ENCODE measurements at regions not wholly inside any gene's neighbourhood (a gene's known extent, or its start where the extent isn't known, plus 50 kb on each side); places are given as distances from the start of the nearest gene placed in this dataset.
"Not testable (repeated sequence)": the region's sequence is repeated elsewhere in the genome, so short reads cannot be mapped to it uniquely, and the experiment has no call there.

DNA sequence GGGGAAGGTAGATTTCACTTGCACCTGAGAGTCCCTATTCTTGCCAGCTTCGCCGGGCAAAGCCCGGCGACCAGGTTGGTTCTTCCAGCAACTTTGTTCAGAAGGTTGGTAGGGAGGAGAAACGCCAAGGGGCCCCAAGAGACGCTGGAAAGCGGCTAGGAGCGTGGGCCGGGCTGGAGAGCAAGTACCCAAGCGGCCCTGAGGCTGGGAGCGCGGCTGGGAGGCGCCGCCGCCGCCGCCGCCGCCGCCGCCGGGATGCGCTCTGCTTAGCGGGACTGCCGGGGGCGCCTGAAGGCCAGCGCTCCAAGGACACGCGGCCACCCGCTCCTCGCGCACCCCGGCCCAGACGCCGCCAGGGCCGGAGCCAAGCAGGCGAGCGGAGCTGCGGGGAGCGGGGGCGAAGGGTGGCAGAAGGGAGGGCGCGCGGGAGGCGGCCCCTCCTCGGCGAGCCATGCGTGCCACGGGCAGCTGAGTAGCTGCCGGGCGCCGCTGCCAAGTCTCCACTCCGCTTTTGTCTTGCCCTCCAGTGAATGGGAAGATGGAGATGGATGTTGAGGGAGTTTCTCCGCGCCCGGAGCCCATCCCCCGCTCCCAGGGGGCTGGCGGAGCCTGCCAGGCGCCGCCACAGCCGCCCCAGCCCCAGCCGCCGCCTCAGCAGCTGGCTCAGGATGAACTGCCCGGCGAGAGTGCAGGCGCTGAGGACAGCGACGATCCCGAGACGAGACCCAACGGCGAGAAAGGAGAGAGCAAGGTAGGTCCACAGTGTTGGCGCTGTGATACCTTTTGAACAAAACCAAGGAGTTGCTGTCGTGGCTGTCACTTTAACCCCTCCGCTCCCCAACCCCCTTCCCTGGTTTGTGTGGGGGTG is 227.4 kb upstream of the AZI2 start:
- DNase-seq (ENCODE audit: low read depth), result no peak

DNA sequence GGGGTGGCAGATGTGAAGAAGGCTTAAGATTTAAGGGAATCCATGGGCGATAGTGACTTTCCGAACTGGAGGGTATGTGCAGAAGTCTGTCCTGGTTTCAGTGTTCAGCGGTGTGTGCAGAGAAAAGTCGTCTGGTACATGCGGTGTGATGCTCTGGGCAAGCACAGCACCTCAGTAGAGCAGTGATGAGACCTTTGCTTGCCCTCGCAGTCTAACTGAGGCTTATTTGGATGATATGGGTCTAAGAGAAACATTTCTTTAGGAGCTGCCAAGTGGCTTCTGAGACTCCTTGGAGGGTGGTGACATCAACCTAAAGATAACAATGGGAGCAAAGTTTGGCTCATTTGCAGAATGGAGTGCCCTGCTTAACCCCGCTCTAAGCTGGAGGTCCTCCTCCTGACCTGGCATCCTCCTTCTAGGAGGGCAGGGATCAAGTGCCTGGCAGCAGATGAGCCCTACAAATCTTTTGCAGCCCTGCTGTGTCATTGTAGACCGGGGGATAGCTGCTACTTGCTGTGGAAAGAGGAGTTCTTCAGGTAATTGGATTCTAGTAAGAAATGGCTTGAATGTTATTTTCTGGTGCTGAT is 228.1 kb upstream of the AZI2 start:
- no peak for DNase-seq (ENCODE audit: low read depth)

DNA sequence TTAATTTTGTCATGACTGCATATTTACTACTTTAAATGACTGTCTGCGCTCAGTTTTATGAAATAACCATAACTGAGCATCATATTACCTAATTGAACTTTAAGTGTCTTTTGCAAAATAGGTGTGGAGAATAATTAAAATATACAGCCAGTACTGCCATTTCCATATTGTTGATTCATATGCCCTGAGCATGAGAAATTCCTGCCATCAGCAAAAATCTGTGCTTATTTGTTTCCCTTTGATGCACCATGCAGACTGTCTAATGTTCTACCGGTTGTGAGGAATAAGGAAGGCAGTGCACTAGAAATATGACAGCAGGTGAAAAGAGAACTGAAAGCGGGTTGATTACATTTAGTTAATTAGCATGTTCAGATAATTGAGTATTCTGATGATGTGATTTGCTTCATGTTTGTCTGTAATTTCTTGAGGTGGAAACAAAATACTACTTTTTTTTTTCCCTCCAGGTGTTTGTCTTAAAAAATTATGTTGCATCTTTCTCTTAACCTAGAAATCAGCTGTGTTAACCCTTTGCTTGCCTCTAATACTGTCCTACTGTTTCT is 229.4 kb upstream of the AZI2 start:
- DNase-seq (ENCODE audit: low read depth), result no peak

DNA sequence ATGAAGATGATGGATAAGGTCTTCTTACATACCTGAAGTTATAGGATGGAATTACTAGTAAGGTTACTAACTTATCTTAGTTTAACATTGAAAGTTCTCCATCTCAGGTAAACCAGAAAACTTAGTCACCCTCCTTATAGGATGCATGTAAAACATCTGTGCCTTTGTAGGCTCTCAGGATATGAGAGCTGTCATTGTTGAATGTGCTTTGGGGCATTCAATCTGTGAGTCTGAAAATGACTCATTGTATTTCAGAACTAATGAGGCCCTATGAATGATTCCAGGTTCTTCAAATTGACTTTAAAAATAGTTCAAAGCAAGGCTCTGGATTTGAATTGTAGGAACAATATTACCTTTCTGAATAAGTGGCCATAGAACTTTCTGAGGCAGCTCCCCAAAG is 237.7 kb upstream of the AZI2 start:
- no peak for DNase-seq (ENCODE audit: low read depth)

DNA sequence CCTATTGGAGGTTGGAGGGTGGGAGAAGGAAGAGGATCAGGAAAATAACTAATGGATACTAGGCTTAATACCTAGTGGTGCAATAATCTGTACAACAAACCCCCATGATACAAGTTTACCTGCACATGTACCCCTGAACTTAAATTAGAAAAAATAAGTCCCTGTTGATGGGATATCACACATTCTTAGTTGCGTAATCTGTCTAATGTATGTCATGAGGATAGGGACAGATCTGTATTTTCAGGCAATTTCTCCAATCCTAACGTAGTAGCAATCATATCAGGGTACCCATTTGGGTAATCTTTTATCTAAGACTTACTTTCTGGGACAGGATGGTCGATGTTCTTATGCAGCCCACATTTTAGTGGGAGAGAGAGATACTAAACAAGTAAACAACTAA is 239.1 kb upstream of the AZI2 start:
- no peak for DNase-seq (ENCODE audit: low read depth)

DNA sequence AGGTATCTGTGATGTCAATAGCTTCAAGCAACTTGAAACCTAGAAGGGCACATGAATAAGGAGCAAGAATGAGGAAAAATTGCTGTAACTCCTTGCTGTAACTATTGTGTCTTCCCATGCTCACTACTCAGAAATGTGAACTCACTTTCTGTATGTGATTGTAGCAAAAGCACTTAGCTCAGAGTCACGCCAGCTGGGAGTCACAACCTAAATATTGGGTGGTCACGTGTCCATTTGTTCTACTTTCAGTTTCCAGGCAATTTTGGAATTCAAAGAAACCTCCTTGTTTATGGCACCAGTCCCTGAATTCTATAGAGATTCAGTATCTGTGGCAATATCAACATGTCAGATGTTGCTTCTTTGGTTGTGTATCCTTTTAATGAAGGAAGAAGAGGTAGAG is 241.6 kb upstream of the AZI2 start:
- DNase-seq (ENCODE audit: low read depth), result no peak

DNA sequence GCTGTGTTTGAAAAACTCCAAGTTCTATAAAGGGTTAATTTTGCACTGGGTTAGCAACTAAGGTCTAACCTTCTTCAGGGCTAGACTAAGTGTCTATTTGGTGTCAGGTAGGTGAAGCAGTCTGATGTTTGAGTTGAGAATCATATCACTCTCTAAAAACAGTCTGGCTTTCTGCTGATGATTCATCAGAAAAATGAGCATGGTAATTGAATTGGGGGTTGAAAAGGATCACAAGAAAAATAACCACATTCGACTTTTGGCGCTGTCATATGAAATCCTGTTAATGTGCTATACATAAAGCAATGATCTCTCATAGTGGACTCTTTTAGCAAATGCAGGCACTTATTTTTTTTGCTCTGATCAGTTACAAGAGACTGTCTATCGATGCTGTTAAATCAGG is 242.2 kb upstream of the AZI2 start:
- DNase-seq (ENCODE audit: low read depth), result no peak

DNA sequence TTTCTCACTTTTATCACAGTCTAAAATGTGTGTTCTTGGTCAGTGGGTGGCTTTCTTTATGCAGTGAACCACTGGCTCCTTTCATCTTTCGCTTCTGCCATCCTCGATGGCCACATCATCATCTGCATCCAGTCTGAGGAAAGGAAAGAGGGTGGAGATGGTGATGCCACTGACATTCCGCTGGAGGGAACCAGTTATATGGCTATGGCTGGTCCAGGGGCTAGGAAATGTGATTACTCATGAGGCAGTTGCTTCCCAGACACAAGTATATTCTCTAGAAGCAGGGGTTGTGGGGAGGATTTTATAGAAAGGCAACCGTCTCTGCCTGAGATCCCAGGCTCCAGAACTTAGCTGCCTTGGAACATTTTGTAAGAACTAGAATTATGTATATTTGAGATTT is 246.7 kb upstream of the AZI2 start:
- no peak for DNase-seq (ENCODE audit: low read depth)

DNA sequence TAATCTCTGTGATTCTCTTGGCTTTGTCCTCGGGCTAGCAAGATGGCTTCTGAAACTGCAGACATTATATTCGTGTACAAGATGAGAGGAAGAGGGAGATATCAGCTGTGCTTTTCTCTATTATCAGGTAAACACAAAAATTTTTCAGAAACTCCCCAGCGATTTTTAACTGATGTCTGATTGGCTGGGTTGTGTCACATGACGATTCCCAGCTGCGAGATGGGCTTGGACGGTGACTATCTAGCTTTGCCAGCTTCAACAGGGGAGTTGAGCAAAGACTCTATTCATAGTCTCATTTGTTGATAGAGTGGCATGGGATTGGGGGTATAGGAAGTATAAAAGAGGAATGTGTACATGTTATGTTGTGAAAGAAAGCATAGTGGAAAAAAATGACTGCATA is 248.8 kb upstream of the AZI2 start:
- DNase-seq (ENCODE audit: low read depth), result no peak

DNA sequence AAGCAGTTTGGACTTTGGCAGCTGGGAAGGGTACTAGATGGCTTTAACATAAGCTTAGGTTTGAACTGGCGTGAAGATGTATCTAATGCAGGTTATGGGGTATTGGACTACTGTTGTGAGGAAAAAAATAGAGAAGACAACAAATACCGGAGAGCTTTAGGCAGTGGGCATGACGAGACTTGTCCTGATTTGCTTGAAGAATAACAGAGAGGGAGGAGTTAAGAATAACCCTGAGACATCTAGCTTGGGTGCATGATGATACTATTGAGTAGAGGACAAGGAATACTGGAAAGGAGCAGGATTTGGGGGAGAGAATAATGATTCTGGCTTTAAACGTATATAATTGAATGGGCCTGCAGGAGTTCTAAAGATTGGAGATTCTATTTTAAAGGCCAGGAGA is 249.5 kb upstream of the AZI2 start:
- no peak for DNase-seq (ENCODE audit: low read depth)

DNA sequence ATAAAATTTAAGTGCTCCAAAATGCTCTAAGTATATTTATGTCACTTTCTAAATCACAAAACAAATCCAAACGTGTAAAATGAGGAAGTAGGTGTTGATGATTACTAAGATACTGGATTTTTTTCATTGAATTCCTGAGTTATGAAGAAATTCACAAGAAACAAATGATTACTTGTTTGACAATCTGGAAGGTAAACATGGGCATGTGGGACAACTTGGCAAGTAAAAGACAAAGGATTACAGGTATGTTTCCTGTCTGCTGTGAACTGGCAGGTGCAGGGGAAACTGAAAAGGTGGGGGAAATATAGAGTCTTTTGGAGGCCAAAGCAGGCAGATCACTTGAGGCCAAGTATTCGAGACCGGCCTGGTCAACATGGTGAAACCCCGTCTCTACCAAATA is 252.7 kb upstream of the AZI2 start:
- no peak for DNase-seq (ENCODE audit: low read depth)

DNA sequence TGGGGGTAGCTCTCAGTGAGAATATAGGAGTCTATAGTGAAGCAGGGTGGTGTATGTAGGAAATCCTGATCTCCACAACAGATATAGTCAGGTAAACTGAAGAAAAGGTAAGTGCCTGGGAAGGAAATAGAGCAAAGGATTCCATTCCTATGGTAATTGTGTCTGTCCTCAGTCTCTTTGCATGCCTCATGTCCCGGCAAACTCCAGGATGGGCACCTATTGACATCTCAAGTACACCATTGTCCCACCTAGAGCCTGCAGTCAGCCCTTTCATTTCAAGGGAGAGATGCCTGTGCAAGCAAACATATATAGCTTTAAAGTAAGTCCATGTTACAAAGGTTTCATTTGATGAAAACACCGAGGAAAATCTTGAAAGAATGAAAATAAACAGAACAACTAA is 257.7 kb upstream of the AZI2 start:
- DNase-seq (ENCODE audit: low read depth), result no peak

DNA sequence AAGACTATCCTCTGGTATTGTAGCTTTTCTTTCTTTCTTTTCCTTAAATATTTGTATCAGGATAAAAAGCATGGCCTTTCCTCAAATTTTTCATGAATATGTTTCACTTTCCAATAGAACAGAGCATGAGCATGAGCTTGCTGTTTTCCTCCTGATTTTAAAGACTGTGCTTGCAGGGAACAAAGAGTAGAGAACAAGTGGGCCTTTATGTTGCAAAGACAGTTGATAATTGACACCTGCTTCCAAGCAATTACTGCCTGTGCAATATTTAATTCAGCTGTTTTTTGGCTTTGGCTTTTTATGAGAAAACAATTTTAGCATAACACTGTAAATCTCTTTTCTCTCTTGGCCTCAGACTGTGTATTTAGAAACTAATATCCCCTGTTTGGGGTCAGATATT is 263.6 kb upstream of the AZI2 start:
- no peak for DNase-seq (ENCODE audit: low read depth)

DNA sequence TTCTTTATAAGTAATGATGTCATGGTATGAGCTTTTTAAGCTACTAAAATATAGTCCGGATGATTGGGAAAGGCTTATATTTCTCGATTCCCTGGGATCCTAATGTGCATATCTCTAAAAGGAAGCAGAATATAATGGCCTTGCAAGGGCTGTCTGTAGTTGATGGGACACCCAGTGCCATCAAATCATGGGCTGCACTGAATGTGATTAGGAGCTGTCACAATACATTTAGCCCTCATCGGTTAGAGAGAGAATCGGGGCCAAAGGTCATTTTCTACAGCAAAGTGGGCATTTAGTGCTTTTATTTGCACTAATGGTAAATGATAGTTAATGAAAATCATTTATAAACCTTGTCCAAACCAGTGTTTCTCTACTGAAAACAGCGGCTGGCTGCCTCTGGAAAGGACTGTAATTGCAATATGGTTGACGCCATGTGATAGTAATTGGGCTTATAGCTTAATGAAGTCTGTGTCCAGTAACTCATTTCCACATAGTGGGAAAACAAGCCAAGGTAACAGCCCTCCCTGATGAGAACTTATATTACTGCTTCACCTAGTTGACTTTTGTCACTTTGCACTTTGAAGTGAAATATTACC is 265.0 kb upstream of the AZI2 start:
- DNase-seq (ENCODE audit: low read depth), result no peak

DNA sequence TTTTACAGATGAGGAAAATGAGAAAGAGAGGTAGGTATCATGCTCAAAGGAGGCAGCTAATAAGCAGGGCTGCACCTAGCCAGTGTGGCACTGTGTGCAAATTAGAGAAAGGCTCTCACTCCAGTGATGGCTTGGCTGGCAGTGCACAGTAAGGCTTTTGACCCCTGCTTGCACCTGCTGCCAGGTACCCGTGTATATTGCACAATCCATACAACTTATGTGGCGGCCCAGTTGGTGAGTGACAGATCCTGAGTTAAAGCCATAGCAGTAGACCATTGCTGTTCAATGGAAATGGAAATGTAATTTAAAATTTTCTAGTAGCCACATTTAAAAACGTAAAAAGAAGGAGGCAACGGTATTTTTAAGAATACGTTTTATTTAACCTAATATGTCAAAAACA is 266.4 kb upstream of the AZI2 start:
- no peak for DNase-seq (ENCODE audit: low read depth)

DNA sequence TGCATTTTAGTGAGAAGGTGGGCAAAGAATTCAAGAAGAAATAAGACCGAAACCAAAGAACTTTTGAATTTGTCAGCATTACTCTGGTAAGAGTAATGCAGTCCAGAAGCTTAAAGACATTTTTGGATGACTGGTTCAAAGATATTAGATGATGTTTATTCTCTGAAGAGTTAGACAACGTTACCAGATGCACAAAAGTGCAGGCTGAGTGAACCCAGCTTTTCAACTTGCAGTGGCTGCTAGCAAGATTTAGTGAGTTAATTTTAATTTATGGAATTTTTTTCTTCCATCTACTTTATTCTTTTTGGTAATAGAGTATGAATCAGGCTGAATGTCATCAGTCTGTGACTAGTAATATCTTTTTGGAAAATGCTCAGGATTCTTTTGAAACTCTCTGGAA is 267.3 kb upstream of the AZI2 start:
- DNase-seq (ENCODE audit: low read depth), result no peak

DNA sequence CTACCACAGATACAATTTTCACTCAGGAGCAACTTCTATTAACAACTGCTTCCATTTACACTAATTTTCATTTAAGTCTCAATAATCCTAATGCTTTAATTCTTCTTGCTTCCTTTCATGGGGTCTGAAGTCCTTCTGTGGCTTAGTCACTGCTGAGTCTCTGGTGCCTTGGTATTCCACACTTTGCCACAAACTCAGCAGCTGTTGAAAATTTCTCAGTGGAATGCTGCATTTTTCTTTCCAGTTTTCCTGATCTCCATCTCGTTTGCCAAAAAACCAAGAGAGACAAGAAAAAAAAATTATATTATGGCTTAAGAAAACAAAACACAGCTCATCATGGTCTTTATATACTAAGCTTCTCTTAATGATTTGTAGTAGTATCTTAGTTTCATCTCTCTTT is 269.2 kb upstream of the AZI2 start:
- no peak for DNase-seq (ENCODE audit: low read depth)

DNA sequence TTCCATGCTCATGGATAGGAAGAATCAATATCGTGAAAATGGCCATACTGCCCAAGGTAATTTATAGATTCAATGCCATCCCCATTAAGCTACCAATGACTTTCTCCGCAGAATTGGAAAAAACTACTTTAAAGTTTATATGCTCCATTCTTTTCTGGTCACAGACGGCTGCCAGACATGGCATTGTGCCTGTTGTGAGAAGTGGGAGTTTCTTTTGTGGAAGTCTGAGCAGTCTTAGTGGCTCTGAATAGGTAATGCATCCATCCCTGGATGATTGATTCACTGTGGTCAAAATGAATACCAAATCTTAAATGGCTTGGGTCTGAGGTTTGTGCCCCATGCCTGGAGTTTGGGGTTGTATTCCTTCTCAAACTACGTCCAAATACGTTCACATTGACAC is 274.5 kb upstream of the AZI2 start:
- no peak for DNase-seq (ENCODE audit: low read depth)

DNA sequence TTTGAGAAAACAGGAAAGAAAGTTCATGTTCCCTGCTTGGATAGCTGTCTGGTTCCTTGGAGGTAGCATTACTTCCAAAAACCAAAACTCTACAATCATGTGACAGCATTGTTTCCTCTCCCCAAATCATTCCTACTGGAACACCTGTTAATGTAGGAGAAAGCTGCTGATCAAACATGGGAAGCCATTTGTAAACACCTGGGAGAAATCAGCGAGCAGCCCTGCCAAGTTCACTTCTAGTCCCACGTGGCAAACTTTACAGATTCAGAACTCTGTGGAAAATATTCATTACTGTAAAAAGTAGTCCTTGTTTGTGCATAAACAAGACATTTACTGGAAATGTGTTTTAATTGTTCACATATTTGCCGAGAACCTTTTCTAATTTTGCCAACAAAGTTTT is 275.5 kb upstream of the AZI2 start:
- no peak for DNase-seq (ENCODE audit: low read depth)

DNA sequence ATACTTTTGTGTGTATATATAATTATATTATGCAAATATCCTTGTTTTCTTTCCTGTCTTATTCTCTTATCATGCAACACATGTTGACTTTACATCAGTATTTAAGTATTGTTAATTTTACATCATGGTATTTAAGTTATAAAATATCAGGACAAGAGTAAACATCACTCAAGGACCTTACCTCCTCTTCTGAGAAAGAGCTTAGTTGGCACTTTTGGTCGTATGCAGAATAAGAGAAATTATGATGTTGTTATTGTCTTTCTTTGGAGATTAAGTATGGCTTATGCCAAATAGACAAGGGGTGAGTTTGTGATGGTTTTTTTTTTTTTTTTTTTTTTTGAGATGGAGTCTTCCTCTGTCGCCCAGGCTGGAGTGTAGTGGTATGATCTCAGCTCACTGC is 279.2 kb upstream of the AZI2 start:
- not testable (repeated sequence) for DNase-seq (ENCODE audit: low read depth)

DNA sequence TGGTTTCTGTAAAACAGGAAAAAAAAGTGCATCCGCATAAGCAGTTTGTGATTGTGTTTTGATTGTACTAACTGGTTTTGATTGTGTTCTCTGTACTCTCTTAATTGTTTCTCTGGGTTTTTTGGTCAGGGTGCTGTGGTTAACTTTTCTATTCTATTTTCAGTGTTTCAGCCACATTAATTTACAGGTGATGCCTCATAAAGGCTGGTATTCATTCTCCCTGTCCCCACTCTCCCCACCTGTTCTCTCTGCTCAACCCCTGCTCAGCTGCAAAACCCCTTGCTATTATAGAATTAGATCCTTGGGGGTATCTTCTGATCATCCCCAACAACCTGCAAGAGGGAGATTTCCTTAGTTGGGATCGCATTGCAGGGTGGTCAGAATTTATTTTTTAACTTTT is 285.4 kb upstream of the AZI2 start:
- DNase-seq (ENCODE audit: low read depth), result no peak

DNA sequence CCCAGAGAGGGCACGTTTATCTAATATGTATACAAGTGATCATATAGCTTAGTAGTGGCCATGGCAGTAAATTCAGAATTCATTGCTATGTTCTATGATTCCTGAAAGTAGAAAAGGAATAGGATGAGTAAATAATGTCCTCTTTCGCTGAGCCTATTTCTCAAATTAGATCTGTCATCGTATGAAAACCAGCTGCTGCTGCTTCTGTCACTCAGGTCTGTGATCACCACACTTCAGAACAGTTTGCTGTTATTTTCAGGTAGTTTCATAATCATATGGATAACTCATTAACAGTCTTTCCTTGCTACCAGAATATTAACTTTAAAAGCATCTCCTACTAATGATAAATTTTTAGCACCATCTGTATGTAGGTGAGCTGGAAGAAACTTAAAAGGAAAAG is 289.1 kb upstream of the AZI2 start:
- no peak for DNase-seq (ENCODE audit: low read depth)

DNA sequence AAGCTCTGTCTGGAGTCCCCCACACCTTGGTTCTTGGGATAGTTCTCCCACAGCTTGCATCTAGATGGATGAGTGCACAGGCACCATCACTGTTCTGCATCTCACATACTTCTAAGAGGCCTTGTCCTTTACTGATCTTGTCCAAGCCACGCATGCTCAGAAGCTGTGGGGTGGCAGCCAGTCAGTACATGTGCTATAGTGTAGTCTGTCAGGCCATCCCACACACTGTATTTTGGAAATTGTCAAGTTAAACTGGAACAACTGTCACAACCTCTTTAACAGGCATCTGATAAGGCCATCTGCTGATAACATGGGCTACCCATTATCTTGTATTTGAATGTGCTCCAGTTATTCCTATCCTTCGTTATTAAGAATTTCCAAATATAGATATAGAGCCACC is 296.5 kb upstream of the AZI2 start:
- DNase-seq (ENCODE audit: low read depth), result no peak
